ENCODE measurements at regions not wholly inside any gene's neighbourhood (a gene's known extent, or its start where the extent isn't known, plus 50 kb on each side); places are given as distances from the start of the nearest gene placed in this dataset.

DNA sequence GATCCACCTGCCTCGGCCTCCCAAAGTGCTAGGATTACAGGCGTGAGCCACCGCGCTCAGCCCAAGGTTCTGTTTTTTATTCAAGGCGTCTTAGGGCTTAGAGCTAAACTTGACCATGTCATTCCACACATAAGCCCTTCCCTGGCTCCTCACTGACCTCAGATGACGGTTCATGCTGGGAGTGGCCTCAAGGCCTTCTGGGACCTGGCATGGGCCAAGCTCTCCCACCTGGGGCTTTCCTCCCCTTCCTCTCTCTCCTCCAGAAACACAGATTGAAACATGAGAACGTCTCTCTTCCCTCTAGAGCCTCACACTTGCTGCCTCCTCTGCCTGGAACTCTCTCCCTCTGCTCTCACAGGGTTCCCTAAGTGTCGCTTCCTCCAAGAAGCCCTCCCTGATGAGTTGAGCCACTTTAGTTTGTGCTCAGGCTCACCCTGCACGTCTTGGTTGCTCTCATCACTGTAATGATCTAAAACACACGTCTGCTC lies 155.6 kb upstream of the IER5L start:
- Histone ChIP-seq H3K36me3 (no peaks in the 10 kb centered on the region), H3K27ac (peak overlapping the region; percentile 83 to 91 (median 89)), H3K9me3 (no peaks in the 10 kb centered on the region), H3K4me3 (peak overlapping the region in 2 of 3 donors; percentile 29 to 34), H3K27me3 (no peaks in the 10 kb centered on the region), H3K4me1 (peaks cover 0 to 30% (median 17%) of the 10 kb centered on the region in 4 donors)
- 20% methylated on average over 5 of the region's 10 CpGs for WGBS (ENCODE audit: insufficient coverage, low coverage, low lambda C conversion rate, missing lambda C conversion rate)
- no peak for DNase-seq
- intact Hi-C loops (cut with DNase I): loop anchor here in 1 of 2 donors (10.0 kb wide), 2 partner anchors 151 to 231 kb away; no protein-coding TSS in a partner anchor
- ATAC-seq: peak; percentile 2 to 36 (median 17)
- TF ChIP-seq CTCF (IDR thresholded peaks at IDR 0.05) (peak in 1 of 4 donors; percentile 3), POLR2A (IDR thresholded peaks at IDR 0.05) (peak; percentile 65)

DNA sequence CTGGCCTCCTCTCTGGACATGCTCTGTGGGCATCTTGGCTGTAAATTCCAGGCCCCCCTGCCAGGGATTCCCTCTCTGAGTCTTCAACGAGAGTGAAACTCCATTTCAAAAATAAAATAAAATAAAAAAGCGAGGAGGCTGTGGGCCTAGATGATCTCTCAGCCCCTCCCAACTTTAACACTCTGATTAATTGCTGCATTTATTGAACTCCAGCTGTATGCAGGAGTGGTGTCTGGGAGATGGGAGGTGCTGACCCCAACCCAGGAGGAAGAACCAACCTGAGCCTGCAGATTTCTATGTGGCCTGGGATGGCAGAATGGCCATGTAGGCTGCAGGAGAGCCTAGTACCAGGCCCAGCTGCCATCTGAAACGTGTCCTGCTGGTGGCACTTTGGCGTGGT lies 154.5 kb upstream of the IER5L start:
- WGBS (ENCODE audit: insufficient coverage, low coverage, low lambda C conversion rate, missing lambda C conversion rate): 83% methylated on average over 2 of the region's 4 CpGs
- H3K27me3 ChIP-seq: no peaks in the 10 kb centered on the region
- no peaks in the 10 kb centered on the region for H3K36me3 ChIP-seq
- no peak for DNase-seq
- ATAC-seq: no peak
- H3K9me3 ChIP-seq: no peaks in the 10 kb centered on the region
- peaks cover 0 to 36% (median 20%) of the 10 kb centered on the region in 4 donors for H3K4me1 ChIP-seq
- H3K4me3 ChIP-seq: no peak overlapping the region
- peak overlapping the region in 2 of 3 donors; percentile 29 to 91 for H3K27ac ChIP-seq
- intact Hi-C loops (cut with DNase I): loop anchor here in 1 of 2 donors (10.0 kb wide), 2 partner anchors 152 to 232 kb away; no protein-coding TSS in a partner anchor
- no peak for TF ChIP-seq POLR2A (IDR thresholded peaks at IDR 0.05)
- TF ChIP-seq CTCF (IDR thresholded peaks at IDR 0.05): no peak

DNA sequence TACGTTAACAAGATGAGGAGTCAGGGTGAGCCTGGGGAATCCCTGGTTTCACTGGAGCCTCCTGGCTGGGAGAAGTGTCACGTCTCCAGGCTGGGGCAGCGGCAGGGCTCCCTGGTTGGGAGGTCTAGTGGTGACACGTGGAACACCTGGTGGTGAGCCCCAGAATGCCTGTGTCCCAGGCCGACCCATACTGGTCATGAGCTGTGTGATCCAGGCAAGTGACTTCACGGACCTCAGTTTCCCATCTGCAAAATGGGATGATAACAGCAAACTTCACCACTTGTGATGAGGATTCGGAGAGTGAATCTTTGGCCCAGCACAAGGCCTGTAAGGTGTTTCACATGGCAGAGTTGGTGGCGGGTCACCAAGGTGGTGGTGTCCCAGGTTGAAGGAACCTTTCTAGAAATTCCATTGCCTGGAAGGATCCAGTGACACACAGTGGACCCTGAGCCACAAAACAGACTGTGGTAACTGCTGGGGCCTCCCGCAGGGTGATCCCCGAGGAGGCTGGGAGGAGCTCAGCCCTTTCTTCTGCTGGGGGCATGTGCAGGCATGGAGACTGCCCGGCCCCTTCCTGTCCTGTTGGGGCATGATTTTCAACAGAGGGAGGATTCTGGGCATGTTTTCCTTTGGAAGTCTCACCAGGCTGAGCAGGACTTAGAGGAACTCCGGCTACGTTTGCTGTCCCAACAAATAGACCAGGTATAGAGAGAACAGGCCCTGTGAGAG lies 153.9 kb upstream of the IER5L start:
- 94% methylated on average over 6 of the region's 13 CpGs for WGBS (ENCODE audit: insufficient coverage, low coverage, low lambda C conversion rate, missing lambda C conversion rate)
- TF ChIP-seq CTCF (IDR thresholded peaks at IDR 0.05): no peak
- TF ChIP-seq POLR2A (IDR thresholded peaks at IDR 0.05): no peak
- intact Hi-C loops (cut with DNase I): loop anchor here in 1 of 2 donors (10.0 kb wide), 2 partner anchors 153 to 233 kb away; no protein-coding TSS in a partner anchor
- DNase-seq: peak in 1 of 3 donors; percentile 52
- no peak overlapping the region for H3K4me3 ChIP-seq
- ATAC-seq: no peak
- peak overlapping the region in 1 of 3 donors; percentile 29 for H3K27ac ChIP-seq
- peaks cover 0 to 38% (median 22%) of the 10 kb centered on the region in 4 donors for H3K4me1 ChIP-seq
- no peaks in the 10 kb centered on the region for H3K9me3 ChIP-seq
- H3K36me3 ChIP-seq: no peaks in the 10 kb centered on the region
- H3K27me3 ChIP-seq: no peaks in the 10 kb centered on the region

DNA sequence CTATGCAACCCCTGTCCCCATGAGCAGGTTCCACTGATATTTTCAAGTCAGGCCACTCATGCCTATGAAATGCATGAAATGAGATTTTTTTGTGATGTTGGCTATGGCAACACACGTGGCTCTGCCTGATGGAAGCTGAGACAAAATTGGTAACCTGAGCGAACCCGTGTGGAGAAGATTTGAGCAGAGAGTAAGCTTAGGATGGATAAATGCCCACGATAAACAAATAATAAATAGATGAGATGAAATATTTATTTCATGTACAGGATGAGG lies 153.4 kb upstream of the IER5L start:
- no peaks in the 10 kb centered on the region for H3K9me3 ChIP-seq
- no peaks in the 10 kb centered on the region for H3K27me3 ChIP-seq
- no peak overlapping the region for H3K4me3 ChIP-seq
- WGBS (ENCODE audit: insufficient coverage, low coverage, low lambda C conversion rate, missing lambda C conversion rate): 81% methylated on average over 4 of the region's 4 CpGs
- no peaks in the 10 kb centered on the region for H3K36me3 ChIP-seq
- DNase-seq (no peak), ATAC-seq (no peak)
- intact Hi-C loops (cut with DNase I): loop anchor here in 1 of 2 donors (10.0 kb wide), 2 partner anchors 153 to 233 kb away; no protein-coding TSS in a partner anchor
- no peak overlapping the region for H3K27ac ChIP-seq
- no peak for TF ChIP-seq POLR2A (IDR thresholded peaks at IDR 0.05)
- no peak for TF ChIP-seq CTCF (IDR thresholded peaks at IDR 0.05)
- H3K4me1 ChIP-seq: peaks cover 0 to 36% (median 21%) of the 10 kb centered on the region in 4 donors
